Activated T-cell treated with anti-CD3 and anti-CD28 coated beads, Interleukin-2, amount 50 U/mL, for 48 hours (primary cell): ENCODE measurements at regions not wholly inside any gene's neighbourhood (a gene's known extent, or its start where the extent isn't known, plus 50 kb on each side); places are given as distances from the start of the nearest gene placed in this dataset.
"Not testable (repeated sequence)": the region's sequence is repeated elsewhere in the genome, so short reads cannot be mapped to it uniquely, and the experiment has no call there.

Experiments used
- DNase-seq, 2 experiments: peaks; one replicate each; pipeline ENCODE4 v3.0.0-alpha.2; 2020

DNA sequence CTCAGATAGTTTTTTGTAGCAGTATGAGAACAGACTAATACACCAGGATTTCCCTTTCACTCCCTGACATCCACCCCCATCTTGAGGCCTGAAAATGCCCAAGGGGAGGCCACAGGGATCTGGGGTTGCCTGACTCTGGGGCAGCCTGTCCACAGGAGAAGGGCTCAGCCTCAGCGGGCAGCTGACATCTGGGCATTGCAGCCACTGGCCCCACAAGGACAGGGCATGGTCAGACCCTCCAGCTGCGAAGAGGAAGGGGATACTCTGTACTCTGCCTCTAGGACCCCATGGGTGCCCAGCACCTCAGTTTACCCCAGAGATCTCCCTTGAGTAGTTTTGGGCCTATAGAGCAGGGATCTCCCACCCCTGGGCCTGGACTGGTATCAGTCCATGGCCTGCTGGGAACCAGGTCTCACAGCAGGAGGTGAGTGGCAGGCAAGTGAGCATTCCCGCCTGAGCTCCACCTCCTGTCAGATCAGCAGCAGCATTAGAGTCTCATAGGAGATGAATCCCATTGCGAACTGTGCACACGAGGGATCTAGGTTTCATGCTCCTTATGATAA is 138.9 kb downstream of the HMX1 start:
- no peak for DNase-seq

DNA sequence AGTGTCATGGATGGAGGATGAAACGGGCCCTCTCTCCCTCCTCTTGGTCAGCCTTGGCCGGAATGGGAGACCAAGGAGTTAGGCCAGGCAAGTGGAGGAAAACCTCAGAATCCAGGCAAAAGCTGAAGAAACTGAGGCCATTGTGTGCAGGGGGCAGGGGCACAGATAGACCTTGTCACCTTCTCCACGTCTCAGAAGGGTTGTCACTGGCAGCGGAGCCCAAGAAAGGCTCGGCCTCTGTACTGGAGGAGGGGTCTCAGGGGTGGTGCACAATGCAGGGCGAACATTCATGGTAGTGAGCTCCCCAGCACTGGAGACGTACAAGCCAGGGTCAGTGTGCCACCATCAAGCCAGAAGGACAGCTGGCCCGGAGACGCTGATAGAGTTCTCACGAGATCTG is 139.5 kb downstream of the CPZ start:
- no peak for DNase-seq

DNA sequence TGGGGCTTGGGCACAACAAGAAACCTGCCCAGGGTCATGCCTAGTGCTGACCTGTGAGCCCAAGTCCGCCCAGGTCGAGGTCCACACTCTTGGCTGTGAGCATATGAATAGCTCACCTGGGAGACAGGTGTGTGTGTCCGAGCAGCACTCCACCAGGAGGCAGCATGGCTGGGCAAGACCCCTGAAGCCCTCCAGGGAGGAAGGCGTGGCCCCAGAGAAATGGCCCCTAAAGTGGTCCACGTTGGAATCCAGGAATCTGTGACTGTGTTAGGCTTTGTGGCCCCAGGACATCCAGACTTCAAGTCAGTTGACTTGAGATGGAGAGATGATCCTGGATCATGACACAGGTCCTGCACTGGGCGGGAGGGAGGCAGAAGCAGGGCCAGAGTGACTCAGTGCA is 138.8 kb downstream of the CPZ start:
- DNase-seq = no peak

DNA sequence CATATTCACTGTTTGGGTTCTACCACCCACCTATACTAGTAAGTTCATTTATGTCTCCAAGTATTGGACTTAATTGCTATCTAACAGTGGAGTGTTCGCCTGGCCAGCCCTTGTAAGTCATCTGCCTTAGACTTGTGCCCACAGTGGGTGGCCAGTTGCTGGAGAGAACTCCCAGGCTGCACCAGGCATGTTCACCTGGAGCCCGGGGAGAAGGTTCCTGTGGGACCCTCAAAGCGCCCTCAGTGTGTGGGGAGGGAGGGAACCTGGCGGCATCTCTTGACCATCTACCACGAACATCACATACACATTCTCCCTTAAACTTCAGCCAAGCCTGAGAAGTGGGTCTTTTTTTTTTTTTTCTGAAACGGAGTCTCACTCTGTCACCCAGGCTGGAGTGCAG is 138.1 kb downstream of the CPZ start:
- no peak for DNase-seq

DNA sequence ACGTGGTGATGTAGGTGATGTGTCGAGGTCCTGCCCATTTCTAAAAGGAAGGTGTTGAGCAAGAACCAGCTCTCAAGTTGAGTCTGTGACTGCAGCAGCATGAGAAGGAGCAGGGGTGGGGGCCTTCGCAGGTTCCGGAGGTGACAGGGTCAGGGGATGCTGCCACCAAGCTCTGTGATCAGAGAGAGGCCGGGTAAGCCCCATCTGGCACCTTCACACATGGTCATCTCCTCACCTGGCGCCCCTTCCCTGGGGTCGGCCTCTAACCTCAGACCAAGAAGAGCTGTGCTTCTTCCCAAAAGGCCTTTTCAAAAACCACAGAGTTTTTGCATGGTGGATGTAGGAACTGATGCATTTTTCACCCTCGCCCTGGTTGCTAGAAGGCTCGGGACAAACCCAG is 137.6 kb downstream of the CPZ start:
- DNase-seq = no peak

DNA sequence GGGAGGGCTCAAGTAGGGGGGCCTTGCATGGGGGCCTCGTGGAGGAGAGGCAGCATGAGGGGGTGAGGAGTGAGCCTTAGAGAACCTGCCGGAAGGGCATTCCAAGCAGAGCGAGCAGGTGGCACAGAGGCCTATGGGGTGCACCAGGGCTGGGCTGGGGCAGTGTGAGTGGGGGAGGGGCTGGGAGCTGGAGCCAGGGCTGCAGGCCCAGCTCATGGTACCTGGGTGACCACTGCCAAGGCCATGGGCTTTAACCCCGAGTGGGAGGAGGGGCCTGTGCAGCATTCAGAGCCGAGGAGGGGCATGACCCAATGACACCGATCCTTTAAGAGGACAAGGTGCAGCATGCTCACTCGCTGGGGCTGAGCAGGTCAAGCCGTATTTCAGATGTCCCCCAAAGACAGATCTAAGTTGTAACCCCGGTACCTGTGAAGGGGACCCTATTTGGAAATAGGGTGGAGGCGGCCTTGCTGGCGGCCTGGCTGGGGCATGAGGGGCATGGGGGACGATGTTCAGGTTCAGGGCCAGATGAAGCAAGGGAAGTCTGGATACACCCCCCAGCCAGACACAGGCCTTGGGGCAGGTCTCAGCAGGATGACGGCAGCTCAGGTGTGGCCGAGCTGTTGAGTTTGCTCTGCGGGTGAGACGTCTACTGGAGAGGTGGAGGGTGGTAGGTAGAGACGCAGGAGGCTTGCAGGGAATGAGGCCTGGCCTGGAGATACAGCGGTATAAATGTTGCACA is 137.0 kb downstream of the CPZ start:
- DNase-seq = no peak

DNA sequence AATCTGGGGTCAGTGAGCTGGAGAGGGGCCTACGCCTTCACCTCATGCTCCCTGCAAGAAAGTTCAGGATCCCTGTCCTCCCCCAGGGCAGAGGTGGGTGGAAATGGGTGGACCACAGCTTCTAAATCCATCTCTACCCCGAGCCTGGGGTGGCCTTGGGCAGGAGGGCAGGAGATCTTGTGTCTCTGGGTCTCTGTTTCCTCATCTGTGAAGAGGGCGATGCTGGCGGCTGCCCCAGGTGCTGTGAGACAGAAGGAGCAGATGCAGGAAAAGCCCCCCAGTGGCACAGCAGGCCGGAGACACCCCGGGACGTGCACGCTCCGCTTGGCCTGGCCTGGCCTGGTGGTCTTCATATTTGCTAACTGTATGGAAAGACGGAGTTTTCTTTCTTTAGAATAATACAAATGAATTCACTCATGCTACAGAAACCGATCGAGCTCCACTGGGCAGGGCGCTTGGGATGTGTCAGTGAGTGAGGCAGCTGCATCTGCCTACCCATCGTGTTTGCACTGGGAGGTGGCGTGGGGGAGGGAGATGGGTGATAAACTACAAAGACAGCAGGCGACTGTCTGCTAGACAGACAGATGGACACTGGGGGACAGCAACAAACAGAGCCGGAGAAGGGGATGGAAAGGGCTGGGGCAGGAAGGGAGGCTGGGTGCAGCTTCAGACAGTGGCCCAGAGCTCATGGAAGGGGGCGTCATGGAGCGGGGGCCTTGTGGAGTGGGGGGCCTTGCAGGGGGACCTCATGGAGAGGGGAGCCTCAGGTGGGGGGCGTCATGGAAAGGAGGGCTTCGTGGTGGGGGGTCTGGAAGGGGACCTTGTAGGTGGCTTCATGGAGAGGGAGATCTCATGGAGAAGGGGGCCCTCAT is 136.2 kb downstream of the CPZ start:
- DNase-seq = peak in 1 of 2 experiments; percentile 2

DNA sequence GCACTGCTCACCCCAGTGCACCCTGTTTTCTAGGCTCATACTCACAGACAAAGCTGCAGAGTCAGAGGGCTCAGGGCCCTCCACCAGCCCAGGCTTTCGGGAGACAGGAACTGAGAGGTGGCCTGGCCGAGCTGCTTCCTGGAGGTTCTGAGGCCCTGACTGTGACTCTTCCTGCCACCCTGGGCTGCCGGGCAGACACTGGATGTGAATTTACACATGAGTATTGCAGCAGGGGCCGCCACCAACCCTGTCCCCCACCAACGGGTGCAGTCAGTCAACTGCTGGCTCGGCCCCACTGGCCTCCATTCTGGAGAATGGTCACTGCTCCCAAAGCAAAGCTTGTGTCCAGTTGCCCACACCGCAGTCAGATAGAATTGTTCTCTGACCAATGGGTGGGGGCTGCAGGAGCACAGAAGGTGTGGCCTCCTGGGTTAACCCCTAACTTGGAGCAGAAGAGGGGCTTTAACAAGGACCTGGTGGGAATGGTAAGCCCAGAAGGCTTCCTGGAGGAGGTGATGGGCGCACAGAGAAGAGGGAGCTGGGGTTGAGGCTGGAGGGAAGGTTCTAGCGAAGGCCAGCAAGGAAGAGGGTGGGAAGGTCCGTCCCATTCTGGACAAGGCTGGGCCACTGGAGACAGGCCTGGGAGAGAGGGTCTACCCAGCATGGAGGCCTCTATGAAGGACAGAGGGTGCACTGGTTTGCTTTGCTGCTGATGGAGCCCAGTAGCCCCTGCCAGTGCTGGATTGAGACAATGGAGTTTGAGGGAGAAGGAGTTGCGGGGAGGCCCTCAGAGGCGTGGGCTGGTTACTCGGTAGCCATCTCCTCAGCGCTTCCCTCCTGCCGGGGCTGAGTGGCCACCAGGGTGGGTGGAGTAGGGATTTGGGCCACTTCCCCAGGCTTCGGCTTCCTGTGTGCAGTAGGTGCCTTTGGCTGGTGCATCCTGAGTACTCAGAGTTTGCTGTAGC is 135.3 kb downstream of the CPZ start:
- DNase-seq = peak in 1 of 2 experiments; percentile 6

DNA sequence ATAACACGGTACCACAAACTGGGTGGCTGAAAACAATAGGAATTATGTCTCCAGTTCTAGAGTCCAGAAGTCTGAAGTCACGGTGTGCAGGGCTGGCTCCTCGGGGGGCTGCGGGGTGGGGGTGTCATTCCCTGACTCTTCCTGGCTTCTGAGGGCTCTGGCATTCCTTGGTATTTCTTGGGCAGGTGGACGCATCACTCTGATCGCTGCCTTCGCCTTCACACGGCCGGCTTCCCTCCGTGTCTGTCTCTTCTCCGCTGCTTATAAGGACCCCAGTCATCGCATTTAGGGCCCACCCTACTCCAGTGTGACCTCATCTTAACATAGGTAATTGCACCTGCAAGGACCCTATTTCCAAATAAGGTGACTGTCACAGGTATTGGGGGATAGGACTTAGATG is 134.6 kb downstream of the CPZ start:
- no peak for DNase-seq

DNA sequence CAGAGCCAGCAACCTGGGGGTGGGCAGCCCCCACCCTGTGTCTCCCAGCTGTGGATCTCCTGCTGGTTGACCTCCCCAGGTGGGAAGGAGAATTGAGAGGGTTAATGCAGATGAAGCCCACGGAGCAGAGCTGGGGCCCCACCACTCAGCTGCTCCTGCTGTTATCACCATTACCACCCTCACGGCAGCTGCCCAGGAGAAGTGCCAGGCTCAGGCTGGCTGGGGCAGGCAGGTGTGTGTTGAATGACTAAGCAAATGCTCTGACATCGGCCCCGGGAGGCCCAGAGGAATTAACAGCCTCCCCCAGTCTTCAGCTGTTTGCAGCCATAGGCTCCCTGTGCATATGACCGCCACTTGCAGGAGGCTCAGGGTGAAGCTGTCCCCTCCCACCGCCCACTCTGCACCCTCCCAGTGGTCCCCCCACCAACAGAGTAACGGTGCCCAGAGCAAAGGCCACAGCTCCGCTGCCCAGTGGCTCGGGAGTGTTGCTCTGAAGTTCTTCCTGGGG is 133.8 kb downstream of the CPZ start:
- no peak for DNase-seq

DNA sequence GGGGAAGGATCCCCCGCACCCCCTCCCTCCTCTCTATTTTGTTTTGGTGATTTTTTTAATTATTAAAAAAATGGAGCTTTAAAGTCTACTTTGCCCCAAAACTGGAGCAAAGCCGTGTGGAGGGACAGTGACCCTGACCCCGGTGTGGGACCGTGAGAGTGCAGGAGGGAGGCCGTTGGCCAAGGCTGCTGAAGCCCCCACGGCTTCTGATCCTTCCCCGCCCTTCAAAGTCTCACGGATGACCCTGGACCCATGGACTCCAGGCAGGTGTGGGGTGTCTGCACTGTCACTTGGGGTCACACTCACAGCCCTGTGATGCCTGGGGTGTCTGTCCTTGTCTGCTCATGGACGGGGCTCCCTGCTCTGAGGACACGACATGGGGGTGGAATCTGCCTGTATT is 133.3 kb downstream of the CPZ start:
- DNase-seq = no peak

DNA sequence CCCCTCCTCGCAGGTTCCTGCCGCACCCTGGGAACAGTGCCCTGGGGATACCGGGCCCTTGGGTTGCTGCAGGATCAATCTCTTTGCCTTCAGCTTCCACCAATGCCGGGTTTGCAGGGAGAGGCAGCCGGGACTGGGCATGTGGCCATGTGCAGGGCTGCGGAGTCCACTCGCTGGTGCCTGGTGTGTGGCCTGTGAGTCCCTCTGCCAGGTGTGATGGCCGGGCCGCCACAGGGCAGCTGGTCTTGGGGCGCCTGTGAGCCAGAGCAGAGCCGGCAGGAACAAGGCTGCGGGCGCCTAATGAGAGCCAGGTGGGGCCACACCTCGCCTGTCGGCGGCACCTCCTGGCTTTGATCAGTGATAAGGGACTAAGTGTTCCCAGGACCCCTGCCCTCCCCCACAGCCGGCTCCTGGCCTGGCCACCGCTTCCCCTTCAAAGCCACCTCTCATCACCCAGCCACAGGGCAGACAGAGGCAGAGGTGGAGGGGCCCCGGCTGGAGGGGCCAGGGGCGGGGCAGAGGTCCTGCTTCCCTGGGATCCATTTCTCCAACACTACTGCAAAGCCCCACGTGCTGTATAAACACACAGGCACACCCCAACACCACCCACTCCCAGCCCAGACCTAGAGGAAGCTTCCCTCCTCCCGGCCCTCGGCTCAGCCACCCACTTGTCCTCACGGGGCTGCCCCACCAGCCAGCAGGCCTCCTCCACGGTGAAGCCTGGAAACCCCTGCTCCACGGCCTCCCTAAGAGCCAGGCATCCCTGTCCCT is 132.7 kb downstream of the CPZ start:
- DNase-seq = no peak

DNA sequence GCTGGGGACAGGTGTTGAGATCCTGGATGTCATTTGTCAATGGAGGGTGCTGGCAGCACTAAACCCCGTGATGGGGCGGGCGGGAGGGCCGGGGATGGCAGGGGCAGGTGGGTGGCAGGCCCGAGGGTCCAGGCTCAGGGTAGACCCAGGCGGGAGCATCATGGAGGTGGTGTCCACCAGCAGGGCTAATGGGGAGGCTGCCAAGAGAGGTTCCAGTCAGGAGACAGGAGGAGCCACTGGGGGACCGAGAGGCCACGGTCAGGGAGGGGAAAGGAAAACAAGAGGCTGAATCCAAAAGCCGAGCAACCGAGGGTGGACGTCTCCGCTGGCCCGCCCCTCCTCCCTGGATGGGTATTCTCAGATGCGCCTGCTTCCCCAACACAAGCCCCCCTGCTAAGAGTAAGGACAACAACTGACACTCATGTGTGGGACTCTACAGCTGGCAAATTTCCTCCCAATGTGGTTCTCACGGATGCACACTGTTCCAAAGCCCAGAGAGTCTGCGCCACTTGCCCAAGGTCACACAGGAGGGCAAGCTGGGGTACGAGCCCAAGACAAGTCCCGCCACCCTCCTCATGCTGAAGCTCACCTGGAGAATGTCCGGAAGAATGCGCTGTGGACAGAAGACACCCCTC is 132.0 kb downstream of the CPZ start:
- no peak for DNase-seq

DNA sequence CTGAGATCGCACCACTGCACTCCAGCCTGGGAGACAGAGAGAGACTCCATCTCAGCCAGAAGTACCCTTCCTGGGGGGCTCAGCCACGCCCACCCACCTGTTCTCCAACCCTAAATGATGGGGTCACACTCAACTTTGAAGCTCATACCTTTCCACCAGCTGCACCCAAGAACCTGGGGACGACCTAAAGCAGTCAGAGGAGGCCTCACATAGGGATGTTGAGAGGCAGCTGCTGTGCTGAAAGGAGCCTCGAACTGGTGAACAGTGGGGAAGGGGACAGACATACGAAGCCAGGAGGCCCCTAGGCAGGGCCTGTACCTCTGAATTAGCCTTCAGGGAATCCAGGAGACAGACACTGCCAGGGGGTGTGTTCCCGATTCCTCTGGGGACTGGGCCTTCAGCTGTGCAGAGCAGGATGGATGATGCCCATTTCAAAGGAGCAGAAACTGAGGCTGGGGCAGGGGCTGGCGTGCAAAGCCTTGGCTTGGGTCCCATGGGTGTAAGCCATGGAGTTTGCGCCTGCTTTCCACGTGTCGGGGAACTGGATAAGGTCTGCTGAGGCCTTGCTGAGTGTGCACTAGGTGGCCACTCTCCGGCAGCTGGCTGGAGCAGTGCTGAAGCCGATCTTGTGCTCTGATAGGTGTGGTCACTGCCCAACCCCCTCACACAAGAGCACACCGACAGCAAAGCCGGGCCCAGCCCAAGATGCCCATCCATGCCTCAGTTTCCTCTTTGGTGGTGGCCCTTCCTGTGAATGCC is 130.8 kb downstream of the CPZ start:
- no peak for DNase-seq

DNA sequence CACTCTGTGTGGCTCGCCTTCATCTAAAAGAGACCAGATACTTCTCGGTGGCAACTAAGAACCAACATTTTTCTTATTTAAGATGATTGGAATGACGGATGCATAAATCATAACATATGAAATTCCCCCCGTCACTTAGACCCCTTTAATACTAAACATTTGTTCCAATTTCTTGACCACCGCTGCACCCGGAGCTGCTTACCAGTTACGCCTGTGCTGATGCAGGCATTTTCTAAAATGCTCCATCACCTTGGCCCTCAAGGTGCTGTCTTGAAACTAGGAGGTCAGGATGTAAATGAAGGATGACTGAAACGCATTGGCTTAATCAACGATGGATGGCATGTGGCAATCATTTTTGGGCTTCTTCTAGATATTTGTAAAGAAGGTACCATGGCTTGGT is 130.0 kb downstream of the CPZ start:
- DNase-seq = no peak

DNA sequence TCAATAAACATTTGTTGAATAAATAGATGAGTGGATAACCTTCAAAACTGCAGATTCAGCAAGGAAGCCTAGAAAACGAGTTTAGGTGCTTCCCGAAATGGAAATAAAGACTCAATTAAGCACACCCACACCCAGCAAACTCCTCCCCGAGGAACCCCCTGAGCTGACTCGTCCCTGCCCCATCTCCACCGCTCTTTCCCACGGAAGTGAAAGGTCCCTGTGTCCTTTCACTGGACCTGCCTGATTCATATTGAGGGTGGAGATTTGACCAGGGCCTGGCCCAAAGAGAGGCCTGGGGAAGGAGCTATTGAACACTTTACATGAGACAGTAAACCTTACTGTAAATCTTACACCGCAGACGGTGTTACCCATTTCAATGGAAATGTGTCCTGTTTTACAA is 129.1 kb downstream of the CPZ start:
- DNase-seq = no peak

DNA sequence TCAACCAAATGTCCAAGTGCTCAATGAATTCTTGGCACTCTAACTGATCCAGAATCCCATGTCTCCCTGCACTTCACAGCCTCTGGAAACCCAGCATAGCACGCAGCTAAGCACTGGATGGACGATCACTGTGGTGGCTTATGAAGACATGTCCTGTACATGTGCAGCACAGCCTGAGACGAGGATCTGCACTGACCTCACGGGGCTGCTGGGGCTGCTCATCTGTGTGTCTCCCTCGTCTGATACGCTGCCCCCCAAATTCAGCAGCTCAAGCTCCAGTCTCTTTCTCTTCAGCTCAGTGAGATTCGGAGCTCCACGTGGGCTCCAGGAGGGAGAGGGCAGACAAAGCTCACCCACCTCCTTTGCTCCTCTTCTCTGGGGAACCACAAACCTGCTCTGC is 126.9 kb downstream of the CPZ start:
- no peak for DNase-seq

DNA sequence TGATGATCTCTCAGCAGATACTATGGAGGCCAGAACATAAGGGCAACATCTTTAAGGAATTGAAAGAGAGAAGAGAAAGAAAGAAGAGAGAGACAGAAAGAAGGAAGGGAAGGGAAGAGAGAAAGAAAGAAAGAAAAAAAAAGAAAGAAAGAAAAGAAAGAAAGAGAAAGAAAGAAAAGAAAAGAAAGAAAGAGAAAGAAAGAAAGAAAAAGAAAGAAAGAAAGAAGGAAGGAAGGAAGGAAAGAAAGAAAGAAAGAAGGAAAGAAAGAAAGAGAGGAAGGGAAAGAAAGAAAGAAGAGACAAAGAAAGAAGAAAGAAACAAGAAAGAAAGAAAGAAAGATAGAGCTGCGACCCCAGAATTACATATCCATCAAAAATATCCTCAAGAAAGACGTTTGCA is 124.9 kb downstream of the CPZ start:
- DNase-seq = not testable (repeated sequence)

DNA sequence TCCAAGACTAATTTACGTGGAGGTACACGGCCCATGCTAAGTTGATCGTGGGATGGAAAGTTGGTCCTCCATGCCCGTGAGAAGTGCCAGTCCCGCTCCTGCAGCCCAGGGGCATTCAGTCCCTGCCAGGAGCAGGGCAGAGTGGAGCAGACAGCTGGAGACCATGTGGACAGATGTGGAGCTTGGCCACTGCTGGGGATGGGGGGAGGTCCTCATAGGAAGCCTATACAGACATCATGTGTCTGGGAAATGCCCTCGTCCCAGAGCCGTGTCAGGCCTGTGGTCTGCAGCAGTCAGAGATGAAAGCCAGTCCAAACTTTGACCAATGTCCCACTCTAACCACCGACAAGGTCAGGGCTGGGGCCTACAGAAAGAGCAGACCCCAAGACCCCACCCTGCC is 118.4 kb downstream of the CPZ start:
- DNase-seq = no peak

DNA sequence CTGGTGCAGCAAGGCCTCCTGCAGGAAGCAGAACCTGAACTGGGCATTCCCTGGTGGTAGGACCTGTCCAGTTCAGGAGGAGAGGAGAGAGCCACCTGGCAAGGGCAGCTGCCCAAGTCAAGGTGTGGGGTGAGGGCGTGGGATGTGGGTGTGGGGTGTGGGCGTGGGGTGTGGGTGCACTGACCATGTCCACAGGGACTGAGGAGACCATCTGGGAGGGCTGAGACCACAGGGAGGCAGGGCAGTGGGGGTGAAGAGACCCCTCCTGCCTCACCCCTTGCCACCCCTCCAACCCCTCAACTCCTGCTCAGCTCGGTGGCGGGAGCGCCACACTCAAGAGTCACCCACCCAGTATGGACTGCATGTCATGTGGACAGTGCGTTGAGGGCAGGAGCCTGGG is 117.9 kb downstream of the CPZ start:
- DNase-seq = no peak
